BJ (cell line): ENCODE measurements at regions not wholly inside any gene's neighbourhood (a gene's known extent, or its start where the extent isn't known, plus 50 kb on each side); places are given as distances from the start of the nearest gene placed in this dataset.

ENCODE experiments used
- CTCF ChIA-PET: fragments of 350-600 bp; formaldehyde crosslinking; extraction: SDS; loops from one replicate; lab custom pipeline; 2021; ENCODE audit warnings: antibody characterized with exemption, inconsistent platforms; lab: Yijun Ruan, JAX
- POLR2A ChIA-PET: fragments of 300-600 bp; sonication (Branson Sonifier 250); formaldehyde crosslinking; extraction: SDS; loops from one replicate; lab custom pipeline; 2021; ENCODE audit warnings: antibody characterized with exemption; lab: Charles Lee
- DNase-seq: peaks from one replicate; pipeline ENCODE4 v3.0.0-alpha.2; 2011; ENCODE audit warnings: low read depth
- H3K27me3 ChIP-seq: 2 replicates; pipeline ENCODE4 v1.6.0; 2011; ENCODE audit warnings: low read length; ENCODE audit not compliant: control insufficient read depth, insufficient read depth
- H3K36me3 ChIP-seq: 2 replicates; pipeline ENCODE4 v1.5.1; 2011; ENCODE audit warnings: low read length; ENCODE audit not compliant: control insufficient read depth, insufficient read depth
- H3K4me3 ChIP-seq: 2 replicates; pipeline ENCODE4 v1.5.1; 2011; ENCODE audit warnings: low read depth, mild to moderate bottlenecking, control low read depth, low read length
- CTCF ChIP-seq: IDR thresholded peaks from 2 replicates; pipeline ENCODE4 v1.5.1; 2011; ENCODE audit warnings: low read depth, mild to moderate bottlenecking, control low read depth, inconsistent platforms, low read length, moderate library complexity; ENCODE audit not compliant: insufficient read depth

DNA sequence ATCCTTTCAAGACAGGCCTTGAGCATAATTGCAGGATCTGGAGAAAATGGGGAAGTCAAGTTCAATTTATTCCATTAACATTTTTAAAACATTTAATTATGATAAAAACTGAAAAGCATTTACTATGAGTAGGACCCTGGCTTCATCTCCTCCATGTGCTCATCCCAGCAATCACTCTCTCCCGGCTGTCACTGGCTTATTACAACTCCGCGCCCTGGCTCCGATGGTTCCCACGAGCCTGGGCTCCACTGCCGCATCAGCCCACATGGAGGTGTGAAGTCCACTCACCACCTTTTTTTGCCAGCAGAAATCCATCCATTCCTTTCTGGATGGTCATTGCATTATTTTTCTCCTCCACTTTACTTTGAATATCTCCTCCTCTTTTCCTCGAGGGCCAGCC, 194.4 kb downstream of the EMP1 start:
- no peak for DNase-seq
- no peak for TF ChIP-seq CTCF
- Histone ChIP-seq H3K36me3 (no peaks in the 10 kb centered on the region), H3K4me3 (no peak overlapping the region), H3K27me3 (no peaks in the 10 kb centered on the region; the same call in 1 of the 2 replicates)
- ChIA-PET POLR2A (no interaction called here), CTCF (no interaction called here)

DNA sequence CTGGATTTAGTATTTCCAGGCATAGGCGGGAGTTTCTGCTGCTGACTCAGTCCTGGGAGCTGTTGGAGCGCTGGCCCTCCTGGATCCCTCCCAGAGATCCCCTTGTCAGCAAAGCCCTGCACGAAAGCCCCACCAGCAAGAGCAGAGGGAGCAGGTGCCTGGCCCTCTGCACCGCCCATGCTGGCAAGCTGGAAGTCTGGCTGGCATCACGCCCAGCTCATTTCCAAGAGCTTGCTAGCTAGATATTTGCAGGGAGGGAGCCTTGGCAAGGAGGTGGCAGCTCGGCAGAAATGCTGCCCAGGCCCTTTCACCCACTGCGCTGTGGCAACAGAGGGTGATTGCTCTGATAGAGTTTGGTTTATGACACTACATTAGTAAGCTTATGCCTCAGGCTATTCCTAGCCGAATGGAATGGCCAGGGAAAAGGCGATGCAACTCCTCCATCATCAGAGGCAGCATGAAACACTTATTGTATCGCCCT, 193.9 kb downstream of the EMP1 start:
- ChIA-PET POLR2A (no interaction called here), CTCF (no interaction called here)
- no peak overlapping the region for H3K4me3 ChIP-seq

DNA sequence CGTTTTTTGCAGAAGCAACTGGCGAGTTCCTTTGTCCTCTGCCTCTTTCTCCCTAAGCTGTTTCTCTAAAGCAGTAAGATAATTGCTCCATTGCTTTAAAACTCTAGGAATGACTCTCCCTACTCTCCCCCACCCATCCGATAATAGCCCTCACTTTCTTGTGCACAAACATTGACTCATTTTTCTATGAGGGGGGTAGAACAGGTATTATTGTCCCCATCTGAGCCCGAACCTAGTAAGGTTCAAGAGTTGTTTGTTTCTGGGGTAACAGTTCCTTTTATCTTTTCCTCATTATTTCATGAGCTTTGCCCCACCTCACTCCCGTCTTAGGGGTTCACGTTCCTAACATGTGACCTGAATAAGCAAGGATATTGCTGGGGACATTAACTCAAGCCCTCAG, 190.6 kb downstream of the EMP1 start:
- TF ChIP-seq CTCF, result no peak
- H3K27me3 ChIP-seq, result no peaks in the 10 kb centered on the region; the same call in 1 of the 2 replicates
- CTCF ChIA-PET, result no interaction called here
- no peaks in the 10 kb centered on the region for H3K36me3 ChIP-seq
- no peak for DNase-seq
- POLR2A ChIA-PET, result no interaction called here
- no peak overlapping the region for H3K4me3 ChIP-seq

More for the DNA sequence above, 193.9 kb downstream of the EMP1 start:
- H3K27me3 ChIP-seq, result no peaks in the 10 kb centered on the region; the same call in 1 of the 2 replicates
- TF ChIP-seq CTCF, result no peak
- peak; percentile 4 for DNase-seq
- H3K36me3 ChIP-seq, result no peaks in the 10 kb centered on the region

DNA sequence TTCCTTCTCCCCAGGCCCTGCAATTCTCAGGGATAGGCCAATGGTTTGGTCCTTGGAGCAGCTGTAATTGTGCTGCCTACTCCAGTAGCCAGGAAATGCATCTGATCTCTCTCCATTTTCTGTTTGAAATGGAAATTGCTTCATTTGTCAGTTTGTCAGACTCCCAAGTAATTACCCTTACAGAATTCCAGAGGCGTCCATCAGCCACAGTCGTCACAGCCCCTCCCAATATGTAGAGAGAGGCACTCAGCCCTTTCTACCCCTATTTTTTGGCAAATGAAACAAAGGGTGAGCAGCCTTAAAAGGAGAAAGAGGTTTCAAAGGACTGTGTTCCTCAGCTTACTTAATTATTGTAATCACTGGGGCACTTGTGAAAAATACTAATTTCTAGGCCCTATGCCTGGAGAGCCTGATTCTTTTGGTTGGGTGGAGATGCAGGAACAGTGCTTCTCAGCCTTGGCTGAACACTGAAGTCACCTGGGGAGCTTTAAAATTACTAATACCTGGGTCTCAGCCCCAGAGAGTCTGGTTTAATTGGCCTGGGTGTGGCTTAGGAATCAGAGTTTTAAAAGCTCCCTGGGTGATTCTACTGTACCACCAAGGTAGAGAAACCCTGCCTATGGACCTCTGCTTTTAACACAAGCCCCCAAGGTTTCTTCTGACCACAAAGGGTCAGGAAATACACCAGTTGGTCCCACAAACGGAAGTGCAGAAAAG, 190.0 kb downstream of the EMP1 start:
- no peaks in the 10 kb centered on the region; the same call in 1 of the 2 replicates for H3K27me3 ChIP-seq
- DNase-seq, result no peak
- TF ChIP-seq CTCF, result no peak
- H3K4me3 ChIP-seq, result no peak overlapping the region
- ChIA-PET CTCF (no interaction called here), POLR2A (no interaction called here)
- no peaks in the 10 kb centered on the region for H3K36me3 ChIP-seq

- Histone ChIP-seq H3K36me3 (no peaks in the 10 kb centered on the region), H3K27me3 (no peaks in the 10 kb centered on the region; the same call in 1 of the 2 replicates), H3K4me3 (no peak overlapping the region)
- ChIA-PET POLR2A (no interaction called here), CTCF (no interaction called here)
- no peak for TF ChIP-seq CTCF
- DNase-seq, result no peak
These were observed 186.9 kb downstream of the EMP1 start for GRCh38 chr12:13383379-13383778.
